ENCODE measurements at regions not wholly inside any gene's neighbourhood (a gene's known extent, or its start where the extent isn't known, plus 50 kb on each side); places are given as distances from the start of the nearest gene placed in this dataset.
"Not testable (repeated sequence)": the region's sequence is repeated elsewhere in the genome, so short reads cannot be mapped to it uniquely, and the experiment has no call there.

- TF ChIP-seq POLR2A, CTCF (IDR thresholded peaks at IDR 0.05): not testable (repeated sequence)
Measured at GRCh38 chr9:41623666-41624065, 434.5 kb upstream of the ZNG1F start.

Measured in adrenal gland (tissue), 5 donors.